ENCODE measurements at regions not wholly inside any gene's neighbourhood (a gene's known extent, or its start where the extent isn't known, plus 50 kb on each side); places are given as distances from the start of the nearest gene placed in this dataset.

GRCh38 chr11:24344222-24344621 is 152.6 kb upstream of the LUZP2 start:
- no peak for TF ChIP-seq CTCF (IDR thresholded peaks at IDR 0.05; ENCODE audit: unreplicated experiment in 3 of 3)
- Mint-ChIP-seq H3K4me1 (no peaks in the 10 kb centered on the region), H3K27me3 (ENCODE audit: low read depth) (no peaks in the 10 kb centered on the region), H3K4me3 (no peak overlapping the region), H3K36me3 (ENCODE audit: low read depth) (no peaks in the 10 kb centered on the region), H3K27ac (no peak overlapping the region), H3K9me3 (no peaks in the 10 kb centered on the region)

- Mint-ChIP-seq H3K36me3 (ENCODE audit: low read depth) (no peaks in the 10 kb centered on the region), H3K9me3 (peaks cover 2% of the 10 kb centered on the region), H3K27ac (no peak overlapping the region), H3K4me3 (no peak overlapping the region), H3K27me3 (ENCODE audit: low read depth) (no peaks in the 10 kb centered on the region), H3K4me1 (no peaks in the 10 kb centered on the region)
- no peak for TF ChIP-seq CTCF (IDR thresholded peaks at IDR 0.05; ENCODE audit: unreplicated experiment in 3 of 3)
Observed at GRCh38 chr11:24348908-24349307, 147.9 kb upstream of the LUZP2 start.

GRCh38 chr11:24351179-24351578 is 145.7 kb upstream of the LUZP2 start:
- Mint-ChIP-seq H3K9me3 (peaks cover 5% of the 10 kb centered on the region), H3K4me1 (no peaks in the 10 kb centered on the region), H3K36me3 (ENCODE audit: low read depth) (no peaks in the 10 kb centered on the region), H3K27me3 (ENCODE audit: low read depth) (no peaks in the 10 kb centered on the region), H3K4me3 (no peak overlapping the region), H3K27ac (no peak overlapping the region)
- TF ChIP-seq CTCF (IDR thresholded peaks at IDR 0.05; ENCODE audit: unreplicated experiment in 3 of 3) = no peak

GRCh38 chr11:24356501-24356900 is 140.4 kb upstream of the LUZP2 start:
- Mint-ChIP-seq H3K27me3 (ENCODE audit: low read depth) (no peaks in the 10 kb centered on the region), H3K36me3 (ENCODE audit: low read depth) (no peaks in the 10 kb centered on the region), H3K27ac (peak overlapping the region in 1 of 3 experiments; percentile 60), H3K4me3 (no peak overlapping the region), H3K4me1 (peaks cover 11% of the 10 kb centered on the region), H3K9me3 (peaks cover 10% of the 10 kb centered on the region)
- no peak for TF ChIP-seq CTCF (IDR thresholded peaks at IDR 0.05; ENCODE audit: unreplicated experiment in 3 of 3)

- no peaks in the 10 kb centered on the region for H3K36me3 Mint-ChIP-seq (ENCODE audit: low read depth)
- no peak for TF ChIP-seq CTCF (IDR thresholded peaks at IDR 0.05; ENCODE audit: unreplicated experiment in 3 of 3)
- H3K4me1 Mint-ChIP-seq = peaks cover 11% of the 10 kb centered on the region
- H3K9me3 Mint-ChIP-seq = peaks cover 17% of the 10 kb centered on the region
- H3K4me3 Mint-ChIP-seq = no peak overlapping the region
- no peaks in the 10 kb centered on the region for H3K27me3 Mint-ChIP-seq (ENCODE audit: low read depth)
- H3K27ac Mint-ChIP-seq = no peak overlapping the region
Observed at GRCh38 chr11:24357620-24358410, 139.0 kb upstream of the LUZP2 start.

- Mint-ChIP-seq H3K27ac (peak overlapping the region; percentile 37 to 69 (median 58)), H3K36me3 (ENCODE audit: low read depth) (no peaks in the 10 kb centered on the region), H3K9me3 (no peaks in the 10 kb centered on the region)
Observed at GRCh38 chr11:24372491-24372890, 124.4 kb upstream of the LUZP2 start.

More at GRCh38 chr11:24372491-24372890, 124.4 kb upstream of the LUZP2 start:
- H3K27me3 Mint-ChIP-seq (ENCODE audit: low read depth) = no peaks in the 10 kb centered on the region
- TF ChIP-seq CTCF (IDR thresholded peaks at IDR 0.05; ENCODE audit: unreplicated experiment in 3 of 3) = no peak
- H3K4me1 Mint-ChIP-seq = peaks cover 23% of the 10 kb centered on the region
- no peak overlapping the region for H3K4me3 Mint-ChIP-seq
